ENCODE measurements at regions not wholly inside any gene's neighbourhood (a gene's known extent, or its start where the extent isn't known, plus 50 kb on each side); places are given as distances from the start of the nearest gene placed in this dataset.
"Not testable (repeated sequence)": the region's sequence is repeated elsewhere in the genome, so short reads cannot be mapped to it uniquely, and the experiment has no call there.

DNA sequence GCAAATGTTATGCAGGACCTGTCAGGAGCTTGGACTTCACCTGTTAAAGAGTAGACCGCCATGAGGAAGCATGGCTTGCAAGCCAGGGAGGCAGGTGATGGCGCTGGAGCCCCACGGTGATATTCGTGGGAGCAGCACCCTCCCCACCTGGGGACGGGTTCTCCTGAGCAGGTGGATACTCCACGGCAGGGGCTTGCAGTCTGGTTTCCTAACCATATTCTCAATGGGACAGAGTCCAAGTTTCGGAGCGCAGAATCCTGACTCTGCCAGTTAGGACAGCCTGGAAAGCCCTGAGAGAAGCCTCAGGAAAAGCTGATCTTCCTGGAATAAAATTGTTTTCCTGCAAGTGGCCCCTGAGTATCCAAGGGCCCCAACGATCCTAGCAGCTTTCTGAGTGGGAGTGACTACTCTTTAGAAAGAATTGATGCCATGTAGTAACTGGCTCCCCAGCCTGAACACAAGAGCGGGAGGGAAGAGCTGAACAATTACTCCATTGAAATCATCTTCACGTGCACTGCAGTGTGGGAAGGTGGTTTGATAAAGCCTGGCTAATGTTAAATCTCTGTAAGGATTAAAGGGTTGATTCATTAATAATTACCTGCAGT is 146.3 kb upstream of the RAB4A start:
- Histone ChIP-seq H3K9me3 (no peaks in the 10 kb centered on the region), H3K36me3 (replicated peaks) (no peaks in the 10 kb centered on the region), H3K27me3 (ENCODE audit: low read depth) (0 out of 2 replicates have a peak, but pooled peaks cover 3% of the 10 kb centered on the region), H3K4me3 (no peak overlapping the region), H3K4me1 (no peaks in the 10 kb centered on the region)
- in situ Hi-C loops (cut with MboI; ENCODE audit: low sequenced_read_pairs), result no loop called here
- DNase-seq (ENCODE audit: low spot score in 2 of 2), result no peak

DNA sequence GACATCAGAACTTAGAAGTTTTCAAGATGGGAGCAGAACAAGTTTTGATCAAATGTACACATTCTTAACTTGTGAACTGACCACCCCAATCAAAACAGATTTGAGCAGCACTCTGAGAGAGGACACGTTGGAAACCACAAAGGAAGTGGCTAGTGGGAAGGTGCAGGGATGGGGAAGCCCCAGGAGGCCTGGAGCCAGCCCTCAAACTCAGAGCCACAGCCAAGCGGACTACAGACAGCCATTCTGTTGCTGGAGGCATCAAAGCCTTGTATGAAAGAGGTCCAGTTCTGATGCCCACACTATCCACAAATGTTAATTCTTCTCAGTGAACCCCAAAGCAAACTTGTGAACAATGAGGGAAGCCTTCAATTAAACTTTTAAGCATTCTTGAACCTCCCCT is 143.6 kb upstream of the RAB4A start:
- H3K4me3 ChIP-seq, result no peak overlapping the region
- in situ Hi-C loops (cut with MboI; ENCODE audit: low sequenced_read_pairs), result no loop called here

DNA sequence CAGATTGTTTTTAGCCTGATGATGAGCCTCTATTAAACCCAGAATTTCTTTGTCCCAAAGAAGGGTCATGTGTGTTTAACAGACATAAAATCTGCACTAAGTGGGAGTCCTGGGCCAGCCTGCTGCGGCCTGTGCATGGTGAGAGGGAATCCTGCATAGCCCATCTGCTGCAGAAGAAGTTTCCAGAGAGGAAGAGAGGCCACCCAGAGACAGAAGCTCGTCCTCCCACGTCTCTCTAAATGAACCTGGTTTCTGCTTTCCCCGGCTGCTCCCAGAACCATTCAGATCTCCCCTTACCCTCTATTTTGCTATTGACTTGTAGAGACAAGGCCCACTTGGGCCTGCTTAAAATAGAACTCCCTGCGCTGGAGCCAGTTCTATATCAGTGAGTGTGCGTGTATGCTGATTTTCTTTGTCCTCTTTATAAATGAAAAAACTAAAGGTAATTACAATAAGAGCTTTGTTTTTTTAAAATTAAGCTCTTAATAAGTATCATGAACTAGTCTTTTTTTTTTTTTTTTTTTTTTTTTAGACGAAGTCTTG is 142.8 kb upstream of the RAB4A start:
- 0 out of 2 replicates have a peak, but pooled peaks cover 3% of the 10 kb centered on the region for H3K27me3 ChIP-seq (ENCODE audit: low read depth)
- H3K36me3 ChIP-seq (replicated peaks), result no peaks in the 10 kb centered on the region
- in situ Hi-C loops (cut with MboI; ENCODE audit: low sequenced_read_pairs), result no loop called here
- H3K4me1 ChIP-seq, result no peaks in the 10 kb centered on the region
- H3K4me3 ChIP-seq, result no peak overlapping the region
- DNase-seq (ENCODE audit: low spot score in 2 of 2), result no peak
- no peaks in the 10 kb centered on the region for H3K9me3 ChIP-seq

More for the DNA sequence above, 143.6 kb upstream of the RAB4A start:
- H3K27me3 ChIP-seq (ENCODE audit: low read depth), result 0 out of 2 replicates have a peak, but pooled peaks cover 3% of the 10 kb centered on the region
- no peaks in the 10 kb centered on the region for H3K9me3 ChIP-seq
- H3K4me1 ChIP-seq, result no peaks in the 10 kb centered on the region
- DNase-seq (ENCODE audit: low spot score in 2 of 2), result no peak
- H3K36me3 ChIP-seq (replicated peaks), result no peaks in the 10 kb centered on the region

DNA sequence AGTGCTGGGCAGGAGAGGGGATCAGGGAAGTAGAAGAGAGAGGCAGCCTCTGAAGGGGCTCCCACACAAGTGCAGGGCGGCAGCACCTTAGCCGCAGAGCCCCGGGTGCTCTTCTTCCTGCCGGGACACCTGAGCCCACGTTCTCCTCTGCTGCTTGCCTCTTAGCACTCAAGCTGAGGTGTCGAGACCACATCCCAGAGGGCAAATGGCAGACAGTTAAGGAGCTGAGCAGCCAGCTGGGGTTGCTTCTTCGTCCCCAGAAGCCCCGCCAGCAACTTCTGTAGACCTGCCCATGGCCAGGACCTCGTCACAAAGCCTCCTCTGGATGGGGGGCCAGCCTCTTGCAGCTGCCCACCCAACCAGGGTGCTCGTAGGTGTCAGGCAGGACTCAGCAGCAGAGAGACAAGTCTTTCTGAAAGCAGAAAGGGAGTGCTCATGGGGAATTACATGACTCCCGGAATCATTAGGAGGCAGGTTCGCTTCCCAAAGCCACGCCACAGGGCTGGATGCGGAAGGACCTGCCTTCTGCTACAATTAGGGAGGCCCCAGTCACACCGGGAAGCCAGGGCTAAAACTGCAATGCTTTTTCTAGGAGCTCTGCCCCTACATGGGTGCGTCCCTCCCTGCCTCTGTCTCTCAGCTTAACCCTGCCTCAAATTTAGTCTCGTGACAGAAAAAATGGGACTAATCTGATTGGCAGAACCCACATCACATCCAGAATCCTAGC is 141.4 kb upstream of the RAB4A start:
- no peak for DNase-seq (ENCODE audit: low spot score in 2 of 2)
- Histone ChIP-seq H3K9me3 (peaks cover 2% of the 10 kb centered on the region; the same call in 1 of the 2 replicates), H3K36me3 (replicated peaks) (no peaks in the 10 kb centered on the region), H3K4me1 (no peaks in the 10 kb centered on the region), H3K4me3 (no peak overlapping the region), H3K27me3 (ENCODE audit: low read depth) (0 out of 2 replicates have a peak, but pooled peaks cover 3% of the 10 kb centered on the region)
- in situ Hi-C loops (cut with MboI; ENCODE audit: low sequenced_read_pairs), result no loop called here

DNA sequence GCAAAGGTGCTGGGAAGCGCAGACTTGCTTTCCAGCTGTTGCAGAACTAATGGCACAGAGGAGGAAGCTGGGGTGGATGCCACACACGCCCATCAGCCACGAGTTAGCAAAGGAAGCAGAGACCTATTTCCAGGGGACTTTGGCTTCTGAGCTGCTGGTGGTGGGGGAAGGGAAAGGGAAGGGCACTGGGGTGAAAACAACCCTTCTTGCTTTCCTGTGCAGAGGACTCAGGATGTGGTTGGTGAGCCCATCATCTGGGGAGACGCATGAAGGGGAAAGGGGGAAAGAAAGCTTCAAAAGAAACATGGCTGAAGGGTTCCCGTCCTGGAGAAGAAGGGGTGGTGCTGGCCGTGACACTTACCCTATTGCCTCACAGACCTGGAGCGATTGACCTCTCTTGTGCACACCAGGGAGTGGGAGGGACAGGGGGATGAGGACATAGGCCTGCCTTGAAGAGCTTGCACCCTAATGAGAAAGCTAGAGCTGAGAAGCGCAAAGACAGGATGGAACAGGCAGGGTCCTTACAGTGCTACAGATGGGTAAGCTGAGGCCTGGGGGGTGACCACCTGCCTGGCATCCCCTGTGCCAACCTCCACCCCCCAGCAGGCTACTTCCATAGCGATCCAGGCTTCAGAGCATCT is 140.8 kb upstream of the RAB4A start:
- Histone ChIP-seq H3K36me3 (replicated peaks) (no peaks in the 10 kb centered on the region), H3K4me1 (no peaks in the 10 kb centered on the region), H3K27me3 (ENCODE audit: low read depth) (no peaks in the 10 kb centered on the region), H3K9me3 (peaks cover 2% of the 10 kb centered on the region; the same call in 1 of the 2 replicates), H3K4me3 (no peak overlapping the region)
- in situ Hi-C loops (cut with MboI; ENCODE audit: low sequenced_read_pairs), result no loop called here
- DNase-seq (ENCODE audit: low spot score in 2 of 2), result no peak

DNA sequence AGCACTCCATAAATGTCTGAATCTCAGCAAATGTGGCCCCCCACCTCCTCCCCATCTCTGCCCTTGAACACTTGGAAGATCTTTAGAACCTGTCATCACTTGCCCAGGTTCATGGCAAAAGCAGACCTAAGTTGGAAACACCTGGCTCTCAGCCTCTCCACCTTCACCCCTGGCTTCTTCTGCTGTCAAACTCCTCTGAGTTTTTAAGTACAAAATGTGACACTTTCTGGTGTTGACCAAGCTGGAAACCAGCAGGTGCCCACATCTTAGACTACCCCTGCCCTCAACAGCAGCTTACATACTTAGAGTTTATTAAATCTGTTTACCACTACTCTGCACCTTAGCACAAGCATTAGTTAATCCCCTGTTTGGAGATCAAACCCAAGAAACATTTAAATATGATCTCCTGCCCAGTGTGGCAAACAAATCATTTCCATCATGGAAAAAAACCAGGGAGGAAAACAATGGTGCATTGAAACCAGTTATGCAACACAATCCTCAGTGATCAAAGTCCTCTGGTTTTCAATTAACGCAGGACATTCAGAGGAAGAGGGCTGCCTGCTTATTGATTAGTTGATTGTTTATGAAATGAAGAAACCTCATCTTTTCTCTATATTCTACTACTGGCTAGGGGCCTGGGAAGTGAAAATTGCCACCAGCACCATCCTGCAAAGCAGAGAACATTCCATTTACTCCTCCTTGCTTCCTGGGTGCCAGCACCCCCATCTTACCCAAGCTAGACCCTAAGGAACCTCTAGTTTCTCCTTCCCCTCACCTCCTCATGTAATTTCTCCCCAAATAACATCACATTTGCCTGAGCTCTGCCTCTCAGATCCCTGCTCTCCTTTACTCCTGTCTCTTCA is 139.4 kb upstream of the RAB4A start:
- in situ Hi-C loops (cut with MboI; ENCODE audit: low sequenced_read_pairs), result no loop called here
- DNase-seq (ENCODE audit: low spot score in 2 of 2), result no peak
- no peaks in the 10 kb centered on the region for H3K36me3 ChIP-seq (replicated peaks)
- H3K4me3 ChIP-seq, result no peak overlapping the region
- H3K4me1 ChIP-seq, result no peaks in the 10 kb centered on the region
- no peaks in the 10 kb centered on the region for H3K27me3 ChIP-seq (ENCODE audit: low read depth)
- peaks cover 2% of the 10 kb centered on the region; the same call in 1 of the 2 replicates for H3K9me3 ChIP-seq

DNA sequence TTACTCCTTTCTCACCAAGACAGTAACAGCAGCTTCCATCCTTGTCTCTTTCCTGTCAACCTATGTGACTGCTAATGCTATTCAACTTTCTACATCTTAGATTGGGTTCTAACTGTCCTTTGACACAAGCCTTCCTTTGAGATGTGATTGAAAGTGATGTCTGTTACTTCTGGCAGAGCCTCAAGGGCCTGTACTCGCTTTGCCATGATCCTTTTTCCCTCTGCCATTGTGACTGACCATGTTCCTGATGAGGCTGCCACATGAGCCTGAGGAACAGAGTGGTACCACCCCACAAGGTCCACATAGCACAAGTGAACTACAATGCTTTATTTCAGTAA is 138.8 kb upstream of the RAB4A start:
- no peak for DNase-seq (ENCODE audit: low spot score in 2 of 2)
- Histone ChIP-seq H3K27me3 (ENCODE audit: low read depth) (no peaks in the 10 kb centered on the region), H3K4me3 (no peak overlapping the region), H3K4me1 (no peaks in the 10 kb centered on the region), H3K36me3 (replicated peaks) (no peaks in the 10 kb centered on the region), H3K9me3 (peaks cover 2% of the 10 kb centered on the region; the same call in 1 of the 2 replicates)
- in situ Hi-C loops (cut with MboI; ENCODE audit: low sequenced_read_pairs), result no loop called here

DNA sequence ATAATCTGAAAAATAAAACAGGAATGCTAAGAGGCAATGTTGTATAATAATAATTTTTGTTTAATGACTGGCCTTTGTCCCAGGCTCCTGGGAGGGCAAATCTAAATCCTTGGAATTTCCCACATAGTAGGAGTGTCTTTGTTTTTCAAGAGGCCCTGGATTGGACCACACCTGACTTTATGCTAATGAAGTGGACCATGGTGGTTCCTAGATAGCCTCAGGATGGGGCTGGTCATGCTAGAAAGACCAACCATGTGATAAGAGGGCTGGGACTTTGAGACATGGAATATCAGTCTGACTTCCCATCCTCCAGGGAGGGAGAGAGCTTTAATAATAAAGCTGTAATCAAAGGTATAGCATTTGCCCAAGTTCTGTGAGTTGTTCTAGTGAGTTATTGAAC is 138.2 kb upstream of the RAB4A start:
- in situ Hi-C loops (cut with MboI; ENCODE audit: low sequenced_read_pairs), result no loop called here
- no peaks in the 10 kb centered on the region for H3K36me3 ChIP-seq (replicated peaks)
- H3K27me3 ChIP-seq (ENCODE audit: low read depth), result no peaks in the 10 kb centered on the region

DNA sequence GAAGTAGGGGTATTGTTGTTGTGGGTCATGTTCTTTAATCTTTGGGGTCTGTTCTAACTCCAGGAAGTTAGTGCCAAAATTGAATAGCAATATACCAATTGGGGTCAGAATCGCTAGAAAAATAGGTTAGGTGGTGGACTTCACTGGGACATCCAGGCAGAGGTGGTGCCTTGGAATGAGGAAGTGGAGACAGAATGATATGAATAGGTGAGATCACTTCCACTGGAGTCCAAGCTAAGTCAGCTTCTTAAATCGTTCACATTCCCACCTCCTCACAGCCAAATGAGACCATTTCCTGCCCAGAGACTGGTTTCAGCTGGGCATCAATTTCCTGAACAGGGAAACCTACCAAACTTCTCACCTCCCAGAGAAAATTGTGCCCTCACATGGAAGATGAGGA is 137.8 kb upstream of the RAB4A start:
- Histone ChIP-seq H3K36me3 (replicated peaks) (no peaks in the 10 kb centered on the region), H3K27me3 (ENCODE audit: low read depth) (no peaks in the 10 kb centered on the region), H3K4me1 (no peaks in the 10 kb centered on the region), H3K4me3 (no peak overlapping the region), H3K9me3 (peaks cover 2% of the 10 kb centered on the region; the same call in 1 of the 2 replicates)
- in situ Hi-C loops (cut with MboI; ENCODE audit: low sequenced_read_pairs), result no loop called here
- DNase-seq (ENCODE audit: low spot score in 2 of 2), result no peak

More for the DNA sequence above, 138.2 kb upstream of the RAB4A start:
- DNase-seq (ENCODE audit: low spot score in 2 of 2), result no peak
- Histone ChIP-seq H3K4me3 (no peak overlapping the region), H3K9me3 (peaks cover 2% of the 10 kb centered on the region; the same call in 1 of the 2 replicates), H3K4me1 (no peaks in the 10 kb centered on the region)

DNA sequence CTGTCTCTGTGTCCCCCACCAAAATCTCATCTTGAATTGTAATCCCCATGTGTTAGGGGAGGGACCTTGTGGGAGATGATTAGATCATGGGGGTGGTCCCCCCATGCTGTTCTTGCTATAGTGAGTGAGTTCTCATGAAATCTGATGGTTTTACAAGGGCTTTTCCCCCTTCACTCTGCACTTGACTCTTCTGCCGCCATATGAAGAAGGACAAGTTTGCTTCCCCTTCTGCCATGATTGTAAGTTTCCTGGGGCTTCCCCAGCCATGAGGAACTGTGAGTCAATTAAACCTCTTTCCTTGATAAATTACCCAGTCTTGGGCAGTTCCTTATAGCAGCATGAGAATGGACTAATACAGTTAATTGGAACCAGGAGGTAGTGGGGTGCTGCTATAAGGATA is 137.1 kb upstream of the RAB4A start:
- Histone ChIP-seq H3K4me1 (no peaks in the 10 kb centered on the region), H3K27me3 (ENCODE audit: low read depth) (no peaks in the 10 kb centered on the region), H3K36me3 (replicated peaks) (no peaks in the 10 kb centered on the region), H3K9me3 (peaks cover 2% of the 10 kb centered on the region; the same call in 1 of the 2 replicates), H3K4me3 (no peak overlapping the region)
- DNase-seq (ENCODE audit: low spot score in 2 of 2), result no peak
- in situ Hi-C loops (cut with MboI; ENCODE audit: low sequenced_read_pairs), result no loop called here

DNA sequence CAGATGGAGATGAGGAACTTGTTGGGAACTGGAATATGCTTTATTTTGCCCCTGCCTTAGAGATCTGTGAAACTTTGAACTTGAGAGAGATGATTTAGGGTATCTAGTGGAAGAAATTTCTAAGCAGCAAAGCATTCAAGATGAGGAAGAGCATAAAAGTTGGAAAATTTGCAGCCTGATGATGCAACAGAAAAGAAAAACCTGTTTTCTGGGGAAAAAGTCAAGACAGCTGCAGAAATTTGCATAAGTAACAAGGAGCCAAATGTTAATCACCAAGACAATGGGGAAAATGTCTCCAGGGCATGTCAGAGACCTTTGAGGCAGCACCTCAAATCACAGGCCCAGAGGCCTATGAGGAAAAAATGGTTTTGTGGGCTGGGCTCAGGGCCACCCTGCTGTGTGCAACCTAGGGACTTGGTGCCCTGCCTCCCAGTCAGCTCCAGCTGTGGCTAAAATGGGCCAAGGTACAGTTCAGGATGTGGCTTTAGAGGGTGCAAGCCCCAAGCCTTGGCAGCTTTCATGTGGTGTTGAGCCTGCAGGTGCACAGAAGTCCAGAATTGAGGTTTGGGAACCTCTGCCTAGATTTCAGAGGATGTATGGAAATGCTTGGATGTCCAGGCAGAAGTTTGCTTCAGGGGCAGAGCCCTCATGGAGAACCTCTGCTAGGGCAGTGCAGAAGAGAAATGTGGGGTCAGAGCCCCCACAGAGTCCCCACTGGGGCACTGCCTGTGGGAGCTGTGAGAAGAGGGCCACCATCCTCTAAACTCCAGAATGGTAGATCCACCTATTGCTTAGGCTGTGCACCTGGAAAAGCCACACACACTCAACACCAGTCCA is 136.3 kb upstream of the RAB4A start:
- H3K9me3 ChIP-seq; DNase-seq (ENCODE audit: low spot score in 2 of 2); H3K4me3 ChIP-seq; in situ Hi-C loops (cut with MboI; ENCODE audit: low sequenced_read_pairs); H3K36me3 ChIP-seq (replicated peaks); H3K4me1 ChIP-seq; H3K27me3 ChIP-seq (ENCODE audit: low read depth): not testable (repeated sequence)

DNA sequence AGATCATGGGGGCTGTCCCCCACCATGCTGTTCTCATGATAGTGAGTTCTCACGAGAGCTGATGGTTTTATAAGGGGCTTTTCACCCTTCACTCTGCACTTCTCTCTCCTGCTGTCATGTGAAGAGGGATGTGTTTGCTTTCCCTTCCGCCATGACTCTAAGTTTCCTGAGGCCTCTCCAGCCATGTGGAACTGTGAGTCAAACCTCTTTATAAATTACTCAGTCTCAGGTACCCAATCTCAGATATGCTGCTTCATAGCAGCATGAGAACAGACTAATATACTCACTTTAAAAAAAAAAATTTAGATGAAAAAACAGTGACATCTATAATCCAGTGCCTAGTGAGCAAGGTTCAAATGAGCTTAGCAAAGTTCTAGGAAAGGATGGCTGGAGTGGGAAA is 135.1 kb upstream of the RAB4A start:
- in situ Hi-C loops (cut with MboI; ENCODE audit: low sequenced_read_pairs), result no loop called here
- Histone ChIP-seq H3K27me3 (ENCODE audit: low read depth) (0 out of 2 replicates have a peak, but pooled peaks cover 2% of the 10 kb centered on the region), H3K4me1 (no peaks in the 10 kb centered on the region), H3K4me3 (no peak overlapping the region), H3K9me3 (peaks cover 2% of the 10 kb centered on the region; the same call in 1 of the 2 replicates), H3K36me3 (replicated peaks) (no peaks in the 10 kb centered on the region)
- no peak for DNase-seq (ENCODE audit: low spot score in 2 of 2)

All from HAP-1 (cell line).